Endothelial cell of umbilical vein (primary cell): ENCODE measurements at regions not wholly inside any gene's neighbourhood (a gene's known extent, or its start where the extent isn't known, plus 50 kb on each side); places are given as distances from the start of the nearest gene placed in this dataset.

ENCODE experiments used
- CTCF ChIP-seq, 2 donors: IDR thresholded peaks; 1 replicate in 1 of 2; 2 replicates in 1 of 2; pipeline ENCODE4 v1.5.1; 2011; ENCODE audit warnings: low read length in 2 of 2, mild to moderate bottlenecking in 2 of 2, moderate library complexity in 2 of 2, control low read depth in 1 of 2, inconsistent platforms in 1 of 2, low read depth in 1 of 2; ENCODE audit not compliant: insufficient read depth in 1 of 2; ENCODE audit errors: extremely low read depth in 1 of 2
- POLR2A ChIP-seq: IDR thresholded peaks from 2 replicates; pipeline ENCODE4 v1.6.1; 2012; ENCODE audit warnings: low read depth, mild to moderate bottlenecking, control low read depth, low read length
- POLR2AphosphoS5 ChIP-seq: IDR thresholded peaks from 2 replicates; pipeline ENCODE4 v1.6.1; 2012; ENCODE audit warnings: low read depth, mild to moderate bottlenecking, control low read depth, low read length, moderate library complexity; ENCODE audit not compliant: insufficient read depth

GRCh38 chr12:105929192-105929591 is 209.6 kb downstream of the NUAK1 start:
- TF ChIP-seq POLR2AphosphoS5 (no peak), POLR2A (no peak), CTCF (IDR thresholded peaks at IDR 0.05; ENCODE audit: extremely low read depth in 1 of 2, insufficient read depth in 1 of 2, low read depth in 1 of 2, low read length in 2 of 2) (no peak)
